H1 (cell line): ENCODE measurements at regions not wholly inside any gene's neighbourhood (a gene's known extent, or its start where the extent isn't known, plus 50 kb on each side); places are given as distances from the start of the nearest gene placed in this dataset.

Experiments used
- CEBPB ChIP-seq: IDR thresholded peaks from 2 replicates; pipeline ENCODE4 v1.6.1; 2012; ENCODE audit warnings: low read depth, low read length
- EP300 ChIP-seq, 2 experiments: IDR thresholded peaks; 1 replicate in 1 of 2; 2 replicates in 1 of 2; pipeline ENCODE4 v1.6.1; 2011 to 2012; ENCODE audit warnings: low read depth in 2 of 2, low read length in 2 of 2, mild to moderate bottlenecking in 2 of 2, borderline replicate concordance in 1 of 2, inconsistent platforms in 1 of 2, moderate library complexity in 1 of 2
- EZH2 ChIP-seq: fragments of 200-600 bp; sonication (generic); IDR thresholded peaks from 2 replicates; pipeline ENCODE4 v1.7.1; 2012; ENCODE audit warnings: low read depth, mild to moderate bottlenecking, moderate library complexity, low read length, inconsistent platforms; ENCODE audit not compliant: severe bottlenecking
- JUN ChIP-seq: IDR thresholded peaks from 2 replicates; pipeline ENCODE4 v1.6.1; 2011; ENCODE audit warnings: low read depth, mild to moderate bottlenecking, improper control_type of control experiment, low read length
- NRF1 ChIP-seq: IDR thresholded peaks from 2 replicates; pipeline ENCODE4 v1.6.1; 2011; ENCODE audit warnings: mild to moderate bottlenecking, low read depth, low read length, improper control_type of control experiment
- POLR2A ChIP-seq, 2 experiments: IDR thresholded peaks; 1 replicate in 1 of 2; 2 replicates in 1 of 2; pipeline ENCODE4 v1.6.1; 2011; ENCODE audit warnings: low read depth in 2 of 2, low read length in 2 of 2, mild to moderate bottlenecking in 2 of 2; ENCODE audit errors: control extremely low read depth in 1 of 2
- POLR2AphosphoS5 ChIP-seq: IDR thresholded peaks from 2 replicates; pipeline ENCODE4 v1.6.1; 2011; ENCODE audit warnings: low read depth, low read length
- SUZ12 ChIP-seq: fragments of 200-600 bp; sonication (generic); IDR thresholded peaks from 2 replicates; pipeline ENCODE4 v1.6.1; 2012; ENCODE audit warnings: mild to moderate bottlenecking, inconsistent platforms, low read length, moderate library complexity, mixed read lengths
- TAF1 ChIP-seq: IDR thresholded peaks from 2 replicates; pipeline ENCODE4 v1.6.1; 2011; ENCODE audit warnings: mild to moderate bottlenecking, low read depth, low read length
- YY1 ChIP-seq: IDR thresholded peaks from 2 replicates; pipeline ENCODE4 v1.6.1; 2011; ENCODE audit warnings: low read depth, mild to moderate bottlenecking, low read length
- TF ChIP-seq, protein P1 (sequence below), 3 experiments: IDR thresholded peaks; 1 replicate in 2 of 3; 2 replicates in 1 of 3; pipeline versions ENCODE4 v1.5.1 to v1.6.1; 2011; ENCODE audit warnings: low read length in 3 of 3, mild to moderate bottlenecking in 3 of 3, inconsistent platforms in 2 of 3, low read depth in 1 of 3, moderate library complexity in 1 of 3; ENCODE audit not compliant: insufficient read depth in 1 of 3; ENCODE audit errors: control extremely low read depth in 1 of 3
- TF ChIP-seq, protein P2 (sequence below): IDR thresholded peaks from 2 replicates; pipeline ENCODE4 v1.6.1; 2012; ENCODE audit warnings: low read length, inconsistent platforms
- TF ChIP-seq, protein P3 (sequence below): fragments of 300-600 bp; sonication (generic); IDR thresholded peaks from 2 replicates; pipeline ENCODE4 v1.7.1; 2012; ENCODE audit warnings: low read length, moderate library complexity, mild to moderate bottlenecking, inconsistent platforms; ENCODE audit not compliant: insufficient replicate concordance

DNA sequence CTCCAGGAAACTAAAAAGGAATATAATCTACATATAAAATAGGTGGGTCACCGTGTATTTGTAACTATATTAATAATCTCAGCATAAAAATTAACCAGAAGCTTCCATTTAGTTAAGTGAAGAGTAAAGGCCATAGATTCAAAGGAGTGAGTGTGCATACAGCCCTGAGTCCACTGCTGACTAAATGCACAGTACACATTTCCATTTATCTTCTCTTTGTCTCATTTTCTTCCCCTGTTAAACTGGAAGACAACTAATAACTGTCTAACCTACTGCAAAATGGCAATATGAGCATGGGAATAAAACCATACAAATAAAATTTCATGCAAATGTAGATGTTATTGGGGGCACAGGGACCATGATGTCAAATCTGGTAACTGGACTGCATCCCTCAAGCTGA lies 59.9 kb upstream of the DAB2 start:
- TF ChIP-seq EZH2 (no peak), TAF1 (no peak), POLR2A (IDR thresholded peaks at IDR 0.05; ENCODE audit: control extremely low read depth in 1 of 2, low read depth in 2 of 2, low read length in 2 of 2) (no peak), NRF1 (no peak), POLR2AphosphoS5 (no peak), EP300 (IDR thresholded peaks at IDR 0.05; ENCODE audit: borderline replicate concordance in 1 of 2, low read depth in 2 of 2, low read length in 2 of 2) (no peak), SUZ12 (no peak), YY1 (no peak), CEBPB (no peak), JUN (no peak)
- TF ChIP-seq, protein P1, sequence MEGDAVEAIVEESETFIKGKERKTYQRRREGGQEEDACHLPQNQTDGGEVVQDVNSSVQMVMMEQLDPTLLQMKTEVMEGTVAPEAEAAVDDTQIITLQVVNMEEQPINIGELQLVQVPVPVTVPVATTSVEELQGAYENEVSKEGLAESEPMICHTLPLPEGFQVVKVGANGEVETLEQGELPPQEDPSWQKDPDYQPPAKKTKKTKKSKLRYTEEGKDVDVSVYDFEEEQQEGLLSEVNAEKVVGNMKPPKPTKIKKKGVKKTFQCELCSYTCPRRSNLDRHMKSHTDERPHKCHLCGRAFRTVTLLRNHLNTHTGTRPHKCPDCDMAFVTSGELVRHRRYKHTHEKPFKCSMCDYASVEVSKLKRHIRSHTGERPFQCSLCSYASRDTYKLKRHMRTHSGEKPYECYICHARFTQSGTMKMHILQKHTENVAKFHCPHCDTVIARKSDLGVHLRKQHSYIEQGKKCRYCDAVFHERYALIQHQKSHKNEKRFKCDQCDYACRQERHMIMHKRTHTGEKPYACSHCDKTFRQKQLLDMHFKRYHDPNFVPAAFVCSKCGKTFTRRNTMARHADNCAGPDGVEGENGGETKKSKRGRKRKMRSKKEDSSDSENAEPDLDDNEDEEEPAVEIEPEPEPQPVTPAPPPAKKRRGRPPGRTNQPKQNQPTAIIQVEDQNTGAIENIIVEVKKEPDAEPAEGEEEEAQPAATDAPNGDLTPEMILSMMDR (IDR thresholded peaks at IDR 0.05; ENCODE audit: control extremely low read depth in 1 of 3, insufficient read depth in 1 of 3, low read depth in 1 of 3, low read length in 3 of 3) = no peak
- TF ChIP-seq, protein P2, sequence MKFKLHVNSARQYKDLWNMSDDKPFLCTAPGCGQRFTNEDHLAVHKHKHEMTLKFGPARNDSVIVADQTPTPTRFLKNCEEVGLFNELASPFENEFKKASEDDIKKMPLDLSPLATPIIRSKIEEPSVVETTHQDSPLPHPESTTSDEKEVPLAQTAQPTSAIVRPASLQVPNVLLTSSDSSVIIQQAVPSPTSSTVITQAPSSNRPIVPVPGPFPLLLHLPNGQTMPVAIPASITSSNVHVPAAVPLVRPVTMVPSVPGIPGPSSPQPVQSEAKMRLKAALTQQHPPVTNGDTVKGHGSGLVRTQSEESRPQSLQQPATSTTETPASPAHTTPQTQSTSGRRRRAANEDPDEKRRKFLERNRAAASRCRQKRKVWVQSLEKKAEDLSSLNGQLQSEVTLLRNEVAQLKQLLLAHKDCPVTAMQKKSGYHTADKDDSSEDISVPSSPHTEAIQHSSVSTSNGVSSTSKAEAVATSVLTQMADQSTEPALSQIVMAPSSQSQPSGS = no peak
- TF ChIP-seq, protein P3, sequence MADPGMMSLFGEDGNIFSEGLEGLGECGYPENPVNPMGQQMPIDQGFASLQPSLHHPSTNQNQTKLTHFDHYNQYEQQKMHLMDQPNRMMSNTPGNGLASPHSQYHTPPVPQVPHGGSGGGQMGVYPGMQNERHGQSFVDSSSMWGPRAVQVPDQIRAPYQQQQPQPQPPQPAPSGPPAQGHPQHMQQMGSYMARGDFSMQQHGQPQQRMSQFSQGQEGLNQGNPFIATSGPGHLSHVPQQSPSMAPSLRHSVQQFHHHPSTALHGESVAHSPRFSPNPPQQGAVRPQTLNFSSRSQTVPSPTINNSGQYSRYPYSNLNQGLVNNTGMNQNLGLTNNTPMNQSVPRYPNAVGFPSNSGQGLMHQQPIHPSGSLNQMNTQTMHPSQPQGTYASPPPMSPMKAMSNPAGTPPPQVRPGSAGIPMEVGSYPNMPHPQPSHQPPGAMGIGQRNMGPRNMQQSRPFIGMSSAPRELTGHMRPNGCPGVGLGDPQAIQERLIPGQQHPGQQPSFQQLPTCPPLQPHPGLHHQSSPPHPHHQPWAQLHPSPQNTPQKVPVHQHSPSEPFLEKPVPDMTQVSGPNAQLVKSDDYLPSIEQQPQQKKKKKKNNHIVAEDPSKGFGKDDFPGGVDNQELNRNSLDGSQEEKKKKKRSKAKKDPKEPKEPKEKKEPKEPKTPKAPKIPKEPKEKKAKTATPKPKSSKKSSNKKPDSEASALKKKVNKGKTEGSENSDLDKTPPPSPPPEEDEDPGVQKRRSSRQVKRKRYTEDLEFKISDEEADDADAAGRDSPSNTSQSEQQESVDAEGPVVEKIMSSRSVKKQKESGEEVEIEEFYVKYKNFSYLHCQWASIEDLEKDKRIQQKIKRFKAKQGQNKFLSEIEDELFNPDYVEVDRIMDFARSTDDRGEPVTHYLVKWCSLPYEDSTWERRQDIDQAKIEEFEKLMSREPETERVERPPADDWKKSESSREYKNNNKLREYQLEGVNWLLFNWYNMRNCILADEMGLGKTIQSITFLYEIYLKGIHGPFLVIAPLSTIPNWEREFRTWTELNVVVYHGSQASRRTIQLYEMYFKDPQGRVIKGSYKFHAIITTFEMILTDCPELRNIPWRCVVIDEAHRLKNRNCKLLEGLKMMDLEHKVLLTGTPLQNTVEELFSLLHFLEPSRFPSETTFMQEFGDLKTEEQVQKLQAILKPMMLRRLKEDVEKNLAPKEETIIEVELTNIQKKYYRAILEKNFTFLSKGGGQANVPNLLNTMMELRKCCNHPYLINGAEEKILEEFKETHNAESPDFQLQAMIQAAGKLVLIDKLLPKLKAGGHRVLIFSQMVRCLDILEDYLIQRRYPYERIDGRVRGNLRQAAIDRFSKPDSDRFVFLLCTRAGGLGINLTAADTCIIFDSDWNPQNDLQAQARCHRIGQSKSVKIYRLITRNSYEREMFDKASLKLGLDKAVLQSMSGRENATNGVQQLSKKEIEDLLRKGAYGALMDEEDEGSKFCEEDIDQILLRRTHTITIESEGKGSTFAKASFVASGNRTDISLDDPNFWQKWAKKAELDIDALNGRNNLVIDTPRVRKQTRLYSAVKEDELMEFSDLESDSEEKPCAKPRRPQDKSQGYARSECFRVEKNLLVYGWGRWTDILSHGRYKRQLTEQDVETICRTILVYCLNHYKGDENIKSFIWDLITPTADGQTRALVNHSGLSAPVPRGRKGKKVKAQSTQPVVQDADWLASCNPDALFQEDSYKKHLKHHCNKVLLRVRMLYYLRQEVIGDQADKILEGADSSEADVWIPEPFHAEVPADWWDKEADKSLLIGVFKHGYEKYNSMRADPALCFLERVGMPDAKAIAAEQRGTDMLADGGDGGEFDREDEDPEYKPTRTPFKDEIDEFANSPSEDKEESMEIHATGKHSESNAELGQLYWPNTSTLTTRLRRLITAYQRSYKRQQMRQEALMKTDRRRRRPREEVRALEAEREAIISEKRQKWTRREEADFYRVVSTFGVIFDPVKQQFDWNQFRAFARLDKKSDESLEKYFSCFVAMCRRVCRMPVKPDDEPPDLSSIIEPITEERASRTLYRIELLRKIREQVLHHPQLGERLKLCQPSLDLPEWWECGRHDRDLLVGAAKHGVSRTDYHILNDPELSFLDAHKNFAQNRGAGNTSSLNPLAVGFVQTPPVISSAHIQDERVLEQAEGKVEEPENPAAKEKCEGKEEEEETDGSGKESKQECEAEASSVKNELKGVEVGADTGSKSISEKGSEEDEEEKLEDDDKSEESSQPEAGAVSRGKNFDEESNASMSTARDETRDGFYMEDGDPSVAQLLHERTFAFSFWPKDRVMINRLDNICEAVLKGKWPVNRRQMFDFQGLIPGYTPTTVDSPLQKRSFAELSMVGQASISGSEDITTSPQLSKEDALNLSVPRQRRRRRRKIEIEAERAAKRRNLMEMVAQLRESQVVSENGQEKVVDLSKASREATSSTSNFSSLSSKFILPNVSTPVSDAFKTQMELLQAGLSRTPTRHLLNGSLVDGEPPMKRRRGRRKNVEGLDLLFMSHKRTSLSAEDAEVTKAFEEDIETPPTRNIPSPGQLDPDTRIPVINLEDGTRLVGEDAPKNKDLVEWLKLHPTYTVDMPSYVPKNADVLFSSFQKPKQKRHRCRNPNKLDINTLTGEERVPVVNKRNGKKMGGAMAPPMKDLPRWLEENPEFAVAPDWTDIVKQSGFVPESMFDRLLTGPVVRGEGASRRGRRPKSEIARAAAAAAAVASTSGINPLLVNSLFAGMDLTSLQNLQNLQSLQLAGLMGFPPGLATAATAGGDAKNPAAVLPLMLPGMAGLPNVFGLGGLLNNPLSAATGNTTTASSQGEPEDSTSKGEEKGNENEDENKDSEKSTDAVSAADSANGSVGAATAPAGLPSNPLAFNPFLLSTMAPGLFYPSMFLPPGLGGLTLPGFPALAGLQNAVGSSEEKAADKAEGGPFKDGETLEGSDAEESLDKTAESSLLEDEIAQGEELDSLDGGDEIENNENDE = no peak
